K562 (cell line): ENCODE measurements at regions not wholly inside any gene's neighbourhood (a gene's known extent, or its start where the extent isn't known, plus 50 kb on each side); places are given as distances from the start of the nearest gene placed in this dataset.

Experiments
- CTCF ChIP-seq, 3 experiments: IDR thresholded peaks in 2 of 3; conservative IDR thresholded peaks in 1 of 3; 2 replicates each; pipeline ENCODE4 v1.5.1; 2011 to 2012; ENCODE audit warnings: low read length in 3 of 3, mild to moderate bottlenecking in 3 of 3, control low read depth in 2 of 3, improper control_type of control experiment in 1 of 3, inconsistent platforms in 1 of 3, low read depth in 1 of 3, mixed read lengths in 1 of 3, moderate library complexity in 1 of 3; ENCODE audit not compliant: insufficient read depth in 2 of 3
- E2F5 ChIP-seq: sonication (generic); formaldehyde crosslinking; IDR thresholded peaks from 2 replicates; pipeline ENCODE4 v1.8.0; 2022; ENCODE audit warnings: mild to moderate bottlenecking, missing genetic modification reagents
- EZH2 ChIP-seq: IDR thresholded peaks from 2 replicates; pipeline ENCODE4 v1.6.1; 2012; ENCODE audit warnings: low read depth, mild to moderate bottlenecking, inconsistent platforms, low read length, borderline replicate concordance
- MYNN ChIP-seq, 2 experiments: sonication (generic); formaldehyde crosslinking in 1 of 2; IDR thresholded peaks; 2 replicates each; pipeline versions ENCODE4 v1.5.0 to v1.6.1; 2016 to 2020; ENCODE audit warnings: antibody characterized with exemption in 1 of 2, missing genetic modification reagents in 1 of 2
- NRF1 ChIP-seq, 2 experiments: fragments of 450-650 bp; IDR thresholded peaks in 1 of 2; conservative IDR thresholded peaks in 1 of 2; 2 replicates each; pipeline ENCODE4 v1.6.1; 2014; ENCODE audit warnings: mild to moderate bottlenecking in 2 of 2
- POLR2A ChIP-seq: fragments of 450-650 bp; conservative IDR thresholded peaks from 2 replicates; pipeline ENCODE4 v1.6.1; 2016
- RFX5 ChIP-seq: IDR thresholded peaks from 2 replicates; pipeline ENCODE4 v1.6.1; 2011; ENCODE audit warnings: low read depth, mild to moderate bottlenecking, improper control_type of control experiment, low read length
- SMC3 ChIP-seq: conservative IDR thresholded peaks from 2 replicates; pipeline ENCODE4 v1.6.1; 2011; ENCODE audit warnings: low read depth, low read length, improper control_type of control experiment; ENCODE audit not compliant: insufficient read depth
- STAT5B ChIP-seq: fragments of 250-450 bp; sonication (Bioruptor Pico); IDR thresholded peaks from 2 replicates; pipeline ENCODE4 v1.8.0; 2021; ENCODE audit warnings: mild to moderate bottlenecking, inconsistent platforms
- USF1 ChIP-seq: sonication (generic); formaldehyde crosslinking; IDR thresholded peaks from 2 replicates; pipeline ENCODE4 v1.9.0; 2022; ENCODE audit warnings: mild to moderate bottlenecking, missing genetic modification reagents
- ZBTB17 ChIP-seq: fragments of 450-650 bp; formaldehyde crosslinking; IDR thresholded peaks from 2 replicates; pipeline ENCODE4 v1.4.0; 2020; ENCODE audit warnings: mild to moderate bottlenecking
- ZNF146 ChIP-seq: IDR thresholded peaks from one replicate; pipeline ENCODE4 v1.6.1; 2018; ENCODE audit warnings: missing compliant biosample characterization; ENCODE audit not compliant: unreplicated experiment

- TF ChIP-seq RFX5 (no peak), STAT5B (CRISPR knock-in tag) (no peak), USF1 (CRISPR knock-in tag) (no peak), ZNF146 (no peak), POLR2A (no peak), MYNN (IDR thresholded peaks at IDR 0.05) (no peak), MYNN (CRISPR knock-in tag; IDR thresholded peaks at IDR 0.05) (no peak), E2F5 (CRISPR knock-in tag) (no peak), EZH2 (no peak), NRF1 (conservative IDR thresholded peaks at IDR 0.05 in 1 of 2, IDR thresholded peaks at IDR 0.05 in 1 of 2) (no peak), CTCF (IDR thresholded peaks at IDR 0.05 in 2 of 3, conservative IDR thresholded peaks at IDR 0.05 in 1 of 3; ENCODE audit: insufficient read depth in 2 of 3, low read depth in 1 of 3, low read length in 3 of 3) (no peak), ZBTB17 (CRISPR knock-in tag) (no peak), SMC3 (no peak)
Measured at GRCh38 chr3:88785841-88786240, 321.6 kb upstream of the EPHA3 start.
